ENCODE measurements at regions not wholly inside any gene's neighbourhood (a gene's known extent, or its start where the extent isn't known, plus 50 kb on each side); places are given as distances from the start of the nearest gene placed in this dataset.

DNA sequence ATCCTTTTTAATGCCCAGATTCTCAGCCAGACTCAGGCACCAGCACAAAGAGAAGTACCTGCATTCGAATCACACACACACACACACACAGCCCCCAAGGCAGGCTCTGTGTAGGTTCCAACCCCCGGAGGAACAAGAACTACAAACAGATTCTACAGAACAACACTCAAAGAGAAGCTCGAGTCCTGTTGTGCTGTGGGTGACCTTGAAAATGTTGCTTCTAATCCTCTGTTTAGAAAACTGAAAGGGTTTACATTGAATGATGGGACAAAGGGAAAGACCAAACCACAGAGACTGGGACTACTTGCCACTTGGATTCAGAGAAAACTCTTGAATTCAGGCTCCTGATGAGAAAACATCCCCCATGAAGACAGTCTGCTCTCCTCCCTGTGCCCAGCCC lies 568.8 kb upstream of the C16orf82 start:
- TF ChIP-seq, protein P1, sequence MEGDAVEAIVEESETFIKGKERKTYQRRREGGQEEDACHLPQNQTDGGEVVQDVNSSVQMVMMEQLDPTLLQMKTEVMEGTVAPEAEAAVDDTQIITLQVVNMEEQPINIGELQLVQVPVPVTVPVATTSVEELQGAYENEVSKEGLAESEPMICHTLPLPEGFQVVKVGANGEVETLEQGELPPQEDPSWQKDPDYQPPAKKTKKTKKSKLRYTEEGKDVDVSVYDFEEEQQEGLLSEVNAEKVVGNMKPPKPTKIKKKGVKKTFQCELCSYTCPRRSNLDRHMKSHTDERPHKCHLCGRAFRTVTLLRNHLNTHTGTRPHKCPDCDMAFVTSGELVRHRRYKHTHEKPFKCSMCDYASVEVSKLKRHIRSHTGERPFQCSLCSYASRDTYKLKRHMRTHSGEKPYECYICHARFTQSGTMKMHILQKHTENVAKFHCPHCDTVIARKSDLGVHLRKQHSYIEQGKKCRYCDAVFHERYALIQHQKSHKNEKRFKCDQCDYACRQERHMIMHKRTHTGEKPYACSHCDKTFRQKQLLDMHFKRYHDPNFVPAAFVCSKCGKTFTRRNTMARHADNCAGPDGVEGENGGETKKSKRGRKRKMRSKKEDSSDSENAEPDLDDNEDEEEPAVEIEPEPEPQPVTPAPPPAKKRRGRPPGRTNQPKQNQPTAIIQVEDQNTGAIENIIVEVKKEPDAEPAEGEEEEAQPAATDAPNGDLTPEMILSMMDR (IDR thresholded peaks at IDR 0.05; ENCODE audit: borderline replicate concordance, extremely low read depth, low read length, poor library complexity, severe bottlenecking): no peak
- no peak for TF ChIP-seq EZH2 (IDR thresholded peaks at IDR 0.05; ENCODE audit: borderline replicate concordance, low read depth, low read length, severe bottlenecking)

Data from DND-41 (cell line).